Body of pancreas (tissue), 4 donors: ENCODE measurements at regions not wholly inside any gene's neighbourhood (a gene's known extent, or its start where the extent isn't known, plus 50 kb on each side); places are given as distances from the start of the nearest gene placed in this dataset.

Source experiments
- POLR2A ChIP-seq, 3 donors: fragments of 450-650 bp; IDR thresholded peaks; one replicate each; pipeline ENCODE4 v1.6.1; 2016; ENCODE audit warnings: antibody characterized with exemption in 3 of 3, mild to moderate bottlenecking in 2 of 3
- TF ChIP-seq, protein P1 (sequence below), 7 experiments: fragments of 450-650 bp in 4 of 7; fragments of 200-600 bp in 3 of 7; sonication (generic) in 3 of 7; IDR thresholded peaks; one replicate each; pipeline ENCODE4 v1.5.1; 2016 to 2019; ENCODE audit warnings: antibody characterized with exemption in 7 of 7

DNA sequence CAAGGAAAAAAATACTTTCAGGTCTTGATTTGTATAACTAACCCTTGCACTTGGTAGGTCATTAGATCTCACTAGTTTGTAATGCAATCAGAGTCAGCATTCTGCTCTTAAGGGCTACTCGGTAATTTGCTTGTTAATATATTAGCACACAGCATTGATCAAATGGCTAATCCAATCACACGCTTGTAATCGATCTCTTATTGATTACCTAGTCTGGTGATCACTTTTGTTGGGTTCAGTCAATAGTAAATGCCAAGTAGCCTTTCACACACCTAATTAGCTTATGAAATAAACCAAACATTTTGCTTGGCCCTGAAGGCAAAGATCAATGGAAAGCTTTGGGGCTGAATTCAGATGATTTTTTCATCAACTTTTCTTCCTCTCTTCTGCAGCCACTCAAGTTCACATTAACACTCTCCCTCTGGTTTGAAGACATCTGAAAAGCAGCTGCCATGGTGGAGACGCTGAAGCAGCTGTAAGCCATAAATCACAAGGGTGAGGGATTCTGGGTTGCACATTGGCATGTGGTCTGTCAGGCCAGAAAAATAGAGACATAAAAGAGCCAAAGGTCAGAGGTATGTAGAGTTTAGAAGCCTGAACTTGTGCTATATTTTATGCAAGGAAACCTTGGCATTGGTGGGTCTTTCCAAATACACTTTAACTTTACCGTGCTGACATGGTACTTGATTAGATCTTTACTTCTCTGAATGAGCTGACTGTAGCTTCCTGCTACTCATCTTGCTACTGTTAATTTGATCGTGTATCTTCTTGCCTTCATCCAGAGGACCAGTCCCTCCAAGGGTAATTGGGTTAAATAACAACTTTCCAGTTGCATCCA is 234.4 kb downstream of the SIM1 start:
- TF ChIP-seq, protein P1, sequence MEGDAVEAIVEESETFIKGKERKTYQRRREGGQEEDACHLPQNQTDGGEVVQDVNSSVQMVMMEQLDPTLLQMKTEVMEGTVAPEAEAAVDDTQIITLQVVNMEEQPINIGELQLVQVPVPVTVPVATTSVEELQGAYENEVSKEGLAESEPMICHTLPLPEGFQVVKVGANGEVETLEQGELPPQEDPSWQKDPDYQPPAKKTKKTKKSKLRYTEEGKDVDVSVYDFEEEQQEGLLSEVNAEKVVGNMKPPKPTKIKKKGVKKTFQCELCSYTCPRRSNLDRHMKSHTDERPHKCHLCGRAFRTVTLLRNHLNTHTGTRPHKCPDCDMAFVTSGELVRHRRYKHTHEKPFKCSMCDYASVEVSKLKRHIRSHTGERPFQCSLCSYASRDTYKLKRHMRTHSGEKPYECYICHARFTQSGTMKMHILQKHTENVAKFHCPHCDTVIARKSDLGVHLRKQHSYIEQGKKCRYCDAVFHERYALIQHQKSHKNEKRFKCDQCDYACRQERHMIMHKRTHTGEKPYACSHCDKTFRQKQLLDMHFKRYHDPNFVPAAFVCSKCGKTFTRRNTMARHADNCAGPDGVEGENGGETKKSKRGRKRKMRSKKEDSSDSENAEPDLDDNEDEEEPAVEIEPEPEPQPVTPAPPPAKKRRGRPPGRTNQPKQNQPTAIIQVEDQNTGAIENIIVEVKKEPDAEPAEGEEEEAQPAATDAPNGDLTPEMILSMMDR (IDR thresholded peaks at IDR 0.05), result no peak
- TF ChIP-seq POLR2A (IDR thresholded peaks at IDR 0.05), result no peak
